ENCODE measurements at regions not wholly inside any gene's neighbourhood (a gene's known extent, or its start where the extent isn't known, plus 50 kb on each side); places are given as distances from the start of the nearest gene placed in this dataset.

DNA sequence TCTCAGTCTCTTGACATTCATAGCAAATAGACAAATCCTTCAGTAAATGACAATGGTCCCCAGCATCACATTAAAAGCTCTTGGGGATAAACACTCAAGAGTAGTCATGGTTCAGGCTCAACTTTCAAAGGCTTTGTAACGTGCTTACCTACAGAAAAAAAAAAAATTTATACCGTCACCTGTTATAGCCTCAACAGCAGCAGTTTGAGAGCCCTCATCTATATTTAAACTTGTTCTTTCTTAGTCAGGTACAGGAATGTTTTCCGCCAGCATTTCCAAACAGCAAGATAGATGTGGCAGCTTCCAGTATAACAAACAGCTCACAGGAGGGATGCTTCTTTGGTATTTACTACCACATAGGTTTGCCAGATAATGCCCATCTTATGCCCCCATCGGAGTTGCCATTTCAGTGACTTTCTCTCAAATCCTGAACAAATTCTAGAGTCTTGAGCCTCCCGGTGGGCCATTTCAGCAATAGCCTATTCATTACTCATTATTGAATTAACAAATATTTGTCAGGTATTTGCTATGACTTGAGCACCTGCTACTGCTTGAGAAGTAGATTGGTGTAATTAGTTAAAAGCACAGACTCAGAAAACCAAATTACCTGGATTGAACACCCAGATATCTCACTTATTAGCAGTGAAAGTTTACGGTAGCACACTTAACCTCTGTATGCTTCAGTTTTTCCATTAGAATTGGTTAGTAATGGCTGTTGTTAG lies 470.0 kb downstream of the EBF1 start:
- no peak for TF ChIP-seq EP300 (IDR thresholded peaks at IDR 0.05)
- TF ChIP-seq, protein P1, sequence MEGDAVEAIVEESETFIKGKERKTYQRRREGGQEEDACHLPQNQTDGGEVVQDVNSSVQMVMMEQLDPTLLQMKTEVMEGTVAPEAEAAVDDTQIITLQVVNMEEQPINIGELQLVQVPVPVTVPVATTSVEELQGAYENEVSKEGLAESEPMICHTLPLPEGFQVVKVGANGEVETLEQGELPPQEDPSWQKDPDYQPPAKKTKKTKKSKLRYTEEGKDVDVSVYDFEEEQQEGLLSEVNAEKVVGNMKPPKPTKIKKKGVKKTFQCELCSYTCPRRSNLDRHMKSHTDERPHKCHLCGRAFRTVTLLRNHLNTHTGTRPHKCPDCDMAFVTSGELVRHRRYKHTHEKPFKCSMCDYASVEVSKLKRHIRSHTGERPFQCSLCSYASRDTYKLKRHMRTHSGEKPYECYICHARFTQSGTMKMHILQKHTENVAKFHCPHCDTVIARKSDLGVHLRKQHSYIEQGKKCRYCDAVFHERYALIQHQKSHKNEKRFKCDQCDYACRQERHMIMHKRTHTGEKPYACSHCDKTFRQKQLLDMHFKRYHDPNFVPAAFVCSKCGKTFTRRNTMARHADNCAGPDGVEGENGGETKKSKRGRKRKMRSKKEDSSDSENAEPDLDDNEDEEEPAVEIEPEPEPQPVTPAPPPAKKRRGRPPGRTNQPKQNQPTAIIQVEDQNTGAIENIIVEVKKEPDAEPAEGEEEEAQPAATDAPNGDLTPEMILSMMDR (IDR thresholded peaks at IDR 0.05): no peak
- TF ChIP-seq POLR2A (IDR thresholded peaks at IDR 0.05): no peak
